Esophagus squamous epithelium (tissue), 4 donors: ENCODE measurements at regions not wholly inside any gene's neighbourhood (a gene's known extent, or its start where the extent isn't known, plus 50 kb on each side); places are given as distances from the start of the nearest gene placed in this dataset.

Experiments
- CTCF ChIP-seq, 6 experiments: fragments of 450-650 bp in 4 of 6; fragments of 200-600 bp in 2 of 6; sonication (generic) in 2 of 6; IDR thresholded peaks; one replicate each; pipeline ENCODE4 v1.5.1; 2016 to 2019; ENCODE audit warnings: antibody characterized with exemption in 6 of 6, mild to moderate bottlenecking in 4 of 6, moderate library complexity in 4 of 6
- POLR2A ChIP-seq, 4 donors: fragments of 450-650 bp; IDR thresholded peaks; one replicate each; pipeline ENCODE4 v1.6.1; 2017; ENCODE audit warnings: antibody characterized with exemption in 4 of 4, mild to moderate bottlenecking in 4 of 4, moderate library complexity in 3 of 4

- TF ChIP-seq CTCF (IDR thresholded peaks at IDR 0.05) = no peak
- TF ChIP-seq POLR2A (IDR thresholded peaks at IDR 0.05) = no peak
Measured at GRCh38 chr13:30071969-30072817, 221.8 kb upstream of the UBL3 start.
